ENCODE measurements at regions not wholly inside any gene's neighbourhood (a gene's known extent, or its start where the extent isn't known, plus 50 kb on each side); places are given as distances from the start of the nearest gene placed in this dataset.
A peak's percentile ranks its signal among the peaks of the same experiment; 100 is the strongest.

GRCh38 chr22:49218142-49218541 is 609.5 kb downstream of the BRD1 start:
- no peak for DNase-seq

GRCh38 chr22:49216579-49216978 is 611.1 kb downstream of the BRD1 start:
- peak; percentile 32 for DNase-seq

GRCh38 chr22:49215840-49216239 is 611.8 kb downstream of the BRD1 start:
- peak; percentile 9 for DNase-seq

GRCh38 chr22:49214976-49215375 is 612.7 kb downstream of the BRD1 start:
- DNase-seq, result peak; percentile 21

- DNase-seq, result peak; percentile 24
These were observed 613.8 kb downstream of the BRD1 start for GRCh38 chr22:49213731-49214352.

GRCh38 chr22:49212466-49212865 is 615.2 kb downstream of the BRD1 start:
- DNase-seq, result peak; percentile 33

- DNase-seq, result peak; percentile 19
These were observed 615.7 kb downstream of the BRD1 start for GRCh38 chr22:49212002-49212401.

- peak; percentile 1 for DNase-seq
These were observed 616.5 kb downstream of the BRD1 start for GRCh38 chr22:49211176-49211575.

GRCh38 chr22:49210606-49211005 is 617.1 kb downstream of the BRD1 start:
- DNase-seq, result peak; percentile 28

GRCh38 chr22:49209452-49210195 is 618.0 kb downstream of the BRD1 start:
- DNase-seq, result peak; percentile 24

- DNase-seq, result peak; percentile 47
These were observed 618.9 kb downstream of the BRD1 start for GRCh38 chr22:49208768-49209252.

GRCh38 chr22:49208004-49208402 is 619.7 kb downstream of the BRD1 start:
- peak; percentile 26 for DNase-seq

GRCh38 chr22:49207008-49208003 is 620.4 kb downstream of the BRD1 start:
- peak; percentile 40 for DNase-seq

- peak; percentile 28 for DNase-seq
These were observed 621.4 kb downstream of the BRD1 start for GRCh38 chr22:49206281-49206680.

GRCh38 chr22:49205483-49205800 is 622.2 kb downstream of the BRD1 start:
- peak; percentile 13 for DNase-seq

- DNase-seq, result peak; percentile 30
These were observed 622.8 kb downstream of the BRD1 start for GRCh38 chr22:49204599-49205482.

GRCh38 chr22:49203859-49204598 is 623.6 kb downstream of the BRD1 start:
- peak; percentile 35 for DNase-seq

- peak; percentile 28 for DNase-seq
These were observed 624.4 kb downstream of the BRD1 start for GRCh38 chr22:49203091-49203858.

GRCh38 chr22:49202226-49202625 is 625.4 kb downstream of the BRD1 start:
- DNase-seq, result peak; percentile 5
